Inflammatory macrophage (primary cell): ENCODE measurements at regions not wholly inside any gene's neighbourhood (a gene's known extent, or its start where the extent isn't known, plus 50 kb on each side); places are given as distances from the start of the nearest gene placed in this dataset.
A peak's percentile ranks its signal among the peaks of the same experiment; 100 is the strongest.
"Not testable (repeated sequence)": the region's sequence is repeated elsewhere in the genome, so short reads cannot be mapped to it uniquely, and the experiment has no call there.

Source experiments
- DNase-seq, 2 donors: peaks; one replicate each; pipeline ENCODE4 v3.0.0-alpha.2; 2020 to 2022

DNA sequence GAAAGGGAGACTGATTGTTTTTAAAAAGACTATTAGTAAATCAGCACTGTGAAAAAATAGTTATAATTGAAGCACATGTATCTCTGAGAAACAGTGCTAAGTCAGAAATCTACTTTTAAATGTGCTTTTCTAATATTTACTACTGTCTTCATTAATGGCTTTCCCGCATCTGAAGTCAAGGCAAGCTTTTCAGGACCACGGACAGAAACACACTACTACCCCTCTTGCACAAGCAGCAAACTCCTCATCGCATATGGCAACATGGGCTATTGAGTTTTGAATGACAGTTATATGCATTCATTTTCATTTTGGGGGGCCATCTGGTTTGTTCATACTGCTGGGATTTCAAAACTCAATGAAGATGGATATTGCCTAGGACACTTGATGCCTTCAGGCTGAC is 433.4 kb upstream of the CAMK1G start:
- DNase-seq, result peak in 1 of 2 donors; percentile 1

DNA sequence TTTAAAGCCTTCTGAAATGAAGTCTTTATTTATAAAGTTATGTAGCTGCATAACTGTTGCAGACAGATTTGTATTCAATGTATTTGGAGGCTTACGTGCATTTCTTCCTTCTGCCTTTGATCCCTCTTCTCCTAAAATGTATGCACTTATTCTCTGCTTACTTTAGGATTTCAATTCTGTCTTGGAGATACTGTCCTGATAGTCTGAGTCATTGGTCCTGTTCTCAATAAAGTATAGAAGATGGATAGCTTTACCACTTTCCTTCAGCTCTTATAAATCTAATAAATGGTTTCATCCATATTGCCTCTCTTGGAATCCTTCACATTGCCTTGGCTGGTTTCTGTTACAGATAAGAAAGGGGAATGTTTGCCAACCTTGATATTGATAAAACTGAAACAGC is 430.1 kb upstream of the CAMK1G start:
- DNase-seq, result no peak

DNA sequence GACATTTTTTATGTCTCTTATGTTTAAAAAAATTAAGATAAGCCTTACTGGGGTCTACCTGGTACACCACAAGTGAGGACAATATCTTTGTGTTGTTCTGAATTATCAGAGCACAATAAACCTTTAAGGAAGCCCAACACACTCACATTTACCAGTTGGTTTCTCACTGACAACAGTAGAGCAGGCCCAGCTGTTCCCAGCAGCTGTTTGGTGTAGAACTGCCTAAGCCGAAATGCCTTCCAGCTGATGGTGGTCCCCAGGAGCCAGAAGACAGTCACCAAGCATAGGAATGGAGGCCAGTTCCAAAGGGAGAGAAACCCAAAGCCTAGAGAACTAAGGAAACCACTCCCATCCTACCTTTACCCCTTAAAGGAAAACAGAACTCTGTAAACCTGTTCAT is 428.6 kb upstream of the CAMK1G start:
- DNase-seq, result no peak

DNA sequence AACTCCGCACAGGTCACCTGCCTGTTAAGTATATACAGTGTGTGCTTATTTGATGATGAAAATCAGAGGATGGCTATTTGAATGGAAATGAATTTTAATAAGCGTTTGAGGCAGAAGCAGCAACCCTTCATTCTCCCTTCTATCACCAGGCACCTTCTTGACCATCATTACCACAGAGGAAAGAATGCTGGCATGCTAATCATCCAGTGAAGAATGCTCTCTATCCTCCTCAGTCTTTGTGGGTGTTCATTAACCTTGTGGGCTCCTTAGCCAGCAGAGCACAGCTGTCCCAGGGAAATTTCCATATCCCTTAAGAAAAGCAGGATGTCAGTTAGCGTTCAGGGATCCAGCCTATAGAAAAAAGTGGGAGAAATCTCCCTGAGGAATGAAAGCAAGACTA is 428.0 kb upstream of the CAMK1G start:
- DNase-seq, result no peak

DNA sequence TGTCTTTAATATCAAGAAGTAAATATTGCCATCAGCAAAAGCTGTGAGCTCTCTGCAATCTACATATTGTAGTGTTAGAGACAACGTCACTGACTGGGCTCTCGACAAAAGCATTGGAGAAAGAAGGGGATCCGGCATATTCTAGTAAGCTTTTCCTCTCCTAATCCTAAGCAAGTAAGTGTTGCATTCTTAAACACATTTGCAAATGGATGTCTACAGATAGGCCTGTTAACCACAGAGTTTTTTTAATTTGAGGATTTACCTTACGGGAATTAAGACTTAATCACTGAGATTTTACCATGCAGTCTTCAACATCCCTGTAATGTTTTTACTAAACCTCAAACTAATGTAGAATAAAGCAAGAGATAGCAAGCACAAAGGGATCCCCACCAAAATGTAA is 426.5 kb upstream of the CAMK1G start:
- no peak for DNase-seq

DNA sequence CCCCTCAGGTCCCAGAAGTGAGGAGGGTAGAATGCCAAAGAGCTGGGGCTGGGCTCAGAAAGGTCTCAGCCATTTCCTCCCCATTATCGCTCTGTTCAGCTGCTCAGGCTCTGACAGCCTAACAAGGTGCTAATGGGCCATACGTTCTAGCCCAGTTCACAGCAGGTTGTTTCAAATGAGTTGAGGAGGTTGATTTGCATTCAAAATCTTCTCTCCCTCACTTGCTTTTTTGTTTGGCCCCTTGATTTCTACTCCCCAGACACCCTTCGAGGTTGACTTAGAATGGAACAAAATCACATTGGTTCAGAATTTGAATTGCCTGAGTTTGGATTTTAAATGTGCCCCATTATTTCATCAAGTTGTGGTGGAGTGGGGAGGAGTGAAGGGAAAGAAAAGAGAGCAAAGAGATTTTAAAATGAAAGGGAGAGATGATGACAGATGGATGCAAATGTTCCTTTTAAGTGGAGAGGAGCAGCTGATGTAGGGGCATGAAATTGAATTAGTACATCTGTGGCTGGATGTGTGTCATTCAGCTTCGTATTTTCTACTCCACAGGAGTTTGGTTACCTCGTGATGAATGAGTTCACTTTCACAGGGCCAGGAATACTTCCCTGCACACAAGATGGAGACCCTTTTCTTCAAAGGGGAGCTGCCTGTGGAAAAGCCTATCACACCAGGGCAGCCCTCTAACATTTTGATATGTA is 425.8 kb upstream of the CAMK1G start:
- DNase-seq, result no peak

DNA sequence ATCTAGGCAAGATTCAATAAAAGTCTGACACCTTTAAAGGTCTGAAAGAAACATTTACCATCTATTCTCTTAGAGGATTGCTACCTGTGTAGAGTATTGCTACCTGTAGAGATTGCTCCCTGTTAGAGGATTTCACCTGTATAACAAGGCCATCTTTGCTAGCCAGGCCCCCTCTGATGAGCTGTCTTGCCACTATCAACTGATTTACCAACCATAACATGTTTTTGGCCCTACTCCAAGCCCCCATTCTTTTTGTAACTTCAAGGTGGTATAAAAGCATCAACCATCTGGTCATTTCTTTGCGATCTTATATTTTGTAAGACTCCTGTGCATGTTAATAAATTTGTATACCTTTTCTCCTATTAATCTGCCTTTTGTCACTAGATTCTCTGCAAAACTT is 424.7 kb upstream of the CAMK1G start:
- no peak for DNase-seq

DNA sequence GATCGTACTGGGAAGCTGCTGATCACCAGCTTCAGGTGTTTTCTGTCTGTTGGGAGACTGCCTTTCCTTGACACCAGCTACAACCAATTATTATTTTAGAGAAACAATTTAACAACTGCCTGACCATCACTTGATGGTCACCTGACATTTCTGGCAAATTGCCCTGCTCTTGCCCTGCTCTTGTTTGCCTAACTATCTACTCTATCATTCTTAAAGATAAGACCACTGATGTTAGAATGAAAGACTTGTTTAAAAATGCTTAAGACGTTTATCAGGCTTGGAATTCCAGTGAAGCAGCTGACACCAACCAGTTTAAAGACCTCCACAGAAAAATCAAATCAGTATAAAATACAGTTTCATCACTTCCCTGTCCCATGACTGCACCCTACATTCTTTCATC is 423.3 kb upstream of the CAMK1G start:
- no peak for DNase-seq

DNA sequence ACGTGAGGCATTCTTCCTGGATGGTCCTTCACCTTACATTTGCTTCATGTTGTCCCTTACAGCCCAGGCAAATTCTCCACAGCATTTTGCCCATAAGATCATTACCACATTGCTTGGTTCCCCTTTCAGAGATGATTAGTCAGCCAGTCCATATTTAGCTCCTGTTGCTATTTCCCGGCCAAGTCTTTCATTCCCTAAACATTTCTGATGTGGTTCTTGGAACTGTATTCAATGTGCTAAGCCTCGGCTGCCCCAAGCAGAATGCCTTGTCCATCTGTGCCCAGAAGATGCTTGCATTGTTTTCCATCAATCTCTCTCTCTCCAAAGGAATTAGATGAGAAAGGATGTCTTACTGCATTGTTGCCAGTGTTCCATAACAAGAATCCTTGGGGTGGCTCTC is 420.9 kb upstream of the CAMK1G start:
- DNase-seq, result no peak

DNA sequence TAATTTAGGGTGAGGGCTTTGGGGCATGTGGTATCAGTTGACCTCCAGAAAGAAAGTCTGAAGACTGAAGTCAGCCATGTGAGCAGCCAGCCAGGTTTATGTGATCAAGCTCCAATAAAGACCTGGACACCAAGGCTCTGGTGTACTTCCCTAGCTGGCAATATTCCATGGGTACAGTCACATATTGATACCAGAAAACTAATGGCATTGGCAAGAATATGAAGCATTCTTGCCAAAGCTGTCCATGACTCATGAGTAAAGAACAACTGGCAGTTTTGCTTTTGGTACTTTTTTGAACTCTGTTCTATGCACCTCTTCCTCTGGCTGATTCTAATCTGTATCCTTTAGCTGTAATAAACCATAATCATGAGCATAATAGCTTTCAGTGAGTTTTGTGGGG is 415.3 kb upstream of the CAMK1G start:
- DNase-seq, result no peak

DNA sequence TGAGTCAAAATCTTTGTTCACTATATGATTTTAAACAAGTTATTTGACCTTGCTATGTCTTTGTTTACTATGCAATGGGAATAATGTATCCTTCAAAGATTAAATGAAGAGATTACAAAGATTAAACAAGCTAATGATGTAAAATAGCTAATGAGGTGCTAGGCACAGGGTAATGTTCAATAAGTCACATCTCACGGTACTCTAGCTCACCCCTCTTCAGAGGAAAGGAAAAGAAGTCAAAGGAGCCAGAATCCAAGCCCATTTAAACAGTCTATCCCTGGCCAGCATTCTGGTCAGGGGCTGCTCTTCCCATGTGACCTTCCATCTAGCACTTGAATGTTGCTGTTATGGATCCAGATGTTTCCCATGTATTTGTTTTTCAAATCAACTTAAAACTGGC is 412.4 kb upstream of the CAMK1G start:
- DNase-seq, result no peak

DNA sequence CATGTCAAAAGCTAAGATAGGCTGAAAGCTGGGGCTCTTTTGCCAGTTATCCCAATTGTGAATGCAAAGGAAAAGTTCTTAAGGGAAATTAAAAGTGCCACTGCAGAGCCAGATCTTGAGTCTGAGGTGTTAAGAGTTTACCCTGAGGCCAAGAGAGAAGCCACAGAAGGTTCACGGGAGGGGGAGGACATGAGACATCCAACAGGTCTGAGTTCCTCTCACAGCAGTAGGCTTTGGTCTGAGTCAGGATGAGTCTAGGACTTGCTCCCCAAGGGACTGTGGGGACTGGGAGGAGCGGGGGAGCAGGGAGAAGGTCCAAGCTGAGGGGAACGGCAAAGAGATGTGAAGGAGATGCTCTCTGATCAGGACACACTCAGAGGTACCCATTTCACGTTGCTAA is 411.2 kb upstream of the CAMK1G start:
- DNase-seq, result no peak

DNA sequence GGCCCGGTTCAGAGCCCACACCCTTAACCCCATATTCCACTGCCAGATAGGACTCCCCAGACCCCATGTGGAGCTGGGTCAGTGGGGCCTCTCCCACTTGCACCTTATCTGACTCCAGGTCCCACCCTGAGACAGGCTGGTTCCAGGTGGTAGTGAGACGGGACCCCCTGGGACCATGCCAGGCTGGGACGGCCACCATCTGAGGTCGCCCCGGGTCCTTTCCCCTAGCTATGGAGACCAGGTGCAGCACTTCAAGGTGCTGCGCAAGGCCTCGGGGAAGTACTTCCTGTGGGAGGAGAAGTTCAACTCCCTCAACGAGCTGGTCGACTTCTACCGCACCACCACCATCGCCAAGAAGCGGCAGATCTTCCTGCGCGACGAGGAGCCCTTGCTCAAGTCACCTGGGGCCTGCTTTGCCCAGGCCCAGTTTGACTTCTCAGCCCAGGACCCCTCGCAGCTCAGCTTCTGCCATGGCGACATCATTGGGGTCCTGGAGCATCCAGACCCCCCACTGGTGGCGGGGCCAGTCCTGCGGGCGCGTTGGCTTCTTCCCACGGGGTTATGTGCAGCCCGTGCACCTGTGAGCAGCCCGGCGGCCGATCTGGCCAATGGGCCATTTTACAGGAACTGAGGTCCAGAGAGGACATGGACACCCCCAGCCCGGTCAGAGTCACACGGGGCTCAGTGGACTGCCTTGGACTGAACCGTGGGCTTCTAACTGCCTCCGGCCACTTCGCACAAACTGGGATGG is 410.5 kb upstream of the CAMK1G start:
- not testable (repeated sequence) for DNase-seq

DNA sequence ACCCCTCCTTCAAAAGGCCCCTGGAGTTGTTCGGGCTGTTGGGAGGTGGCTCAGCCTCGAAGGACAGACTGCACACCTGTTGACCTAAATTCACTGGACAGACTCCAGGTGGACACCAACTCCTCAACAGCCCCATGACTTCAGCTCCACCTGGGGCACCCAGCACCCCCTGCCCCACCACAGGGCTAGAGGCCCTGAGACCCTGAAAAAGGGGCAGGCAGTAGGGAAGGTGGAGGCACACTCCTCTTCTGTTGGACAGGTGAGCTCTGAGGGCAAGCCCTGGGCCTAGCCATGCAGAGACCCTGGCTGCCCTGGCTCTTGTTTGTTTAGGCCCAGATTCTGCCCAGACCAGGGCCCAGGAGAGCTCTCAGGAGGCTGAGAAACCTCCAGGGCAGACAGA is 409.7 kb upstream of the CAMK1G start:
- not testable (repeated sequence) for DNase-seq

DNA sequence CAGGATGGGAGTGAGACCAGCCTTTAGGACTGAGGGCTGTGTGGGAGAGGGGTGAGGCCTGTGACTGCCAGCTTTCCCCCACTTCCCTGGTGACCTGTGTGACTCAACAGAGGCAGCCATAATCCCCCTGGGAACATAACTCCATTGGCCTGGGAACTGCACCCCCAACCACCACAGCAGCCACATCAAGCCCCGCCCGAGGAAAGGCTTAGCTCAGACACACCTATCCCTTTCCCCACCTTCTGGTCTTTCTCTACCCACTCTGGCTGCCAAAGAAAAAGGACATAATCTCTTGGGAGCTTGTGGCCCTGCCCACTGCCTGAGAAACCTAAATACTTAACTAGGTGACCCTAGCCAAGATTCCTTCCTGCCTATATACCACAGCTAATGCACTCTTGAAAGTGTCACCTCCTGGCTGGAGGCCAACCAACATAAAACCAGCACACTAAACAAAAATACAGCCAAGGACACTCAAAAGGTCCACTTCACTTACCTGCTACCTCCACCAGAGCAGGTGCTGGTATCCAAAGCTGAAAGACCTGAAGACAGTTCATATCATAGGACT is 406.6 kb upstream of the CAMK1G start:
- DNase-seq, result no peak

DNA sequence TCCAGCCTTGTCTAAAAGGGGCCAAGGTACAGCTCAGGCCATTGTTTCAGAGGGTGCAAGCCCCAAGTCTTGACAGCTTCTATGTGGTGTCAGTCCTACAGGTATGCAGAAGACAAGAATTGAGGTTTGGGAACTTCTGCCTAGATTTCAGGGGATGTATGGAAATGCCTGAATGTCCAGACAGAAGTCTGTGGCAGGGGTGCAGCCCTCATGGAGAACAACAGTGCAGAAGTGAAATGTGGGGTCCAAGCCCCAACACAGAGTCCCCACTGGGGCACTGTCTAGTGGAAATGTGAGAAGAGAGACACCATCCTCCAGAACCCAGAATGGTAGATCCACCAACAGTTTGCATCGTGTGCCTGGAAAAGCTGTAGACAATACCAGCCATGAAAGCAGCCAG is 400.3 kb upstream of the CAMK1G start:
- DNase-seq, result no peak

DNA sequence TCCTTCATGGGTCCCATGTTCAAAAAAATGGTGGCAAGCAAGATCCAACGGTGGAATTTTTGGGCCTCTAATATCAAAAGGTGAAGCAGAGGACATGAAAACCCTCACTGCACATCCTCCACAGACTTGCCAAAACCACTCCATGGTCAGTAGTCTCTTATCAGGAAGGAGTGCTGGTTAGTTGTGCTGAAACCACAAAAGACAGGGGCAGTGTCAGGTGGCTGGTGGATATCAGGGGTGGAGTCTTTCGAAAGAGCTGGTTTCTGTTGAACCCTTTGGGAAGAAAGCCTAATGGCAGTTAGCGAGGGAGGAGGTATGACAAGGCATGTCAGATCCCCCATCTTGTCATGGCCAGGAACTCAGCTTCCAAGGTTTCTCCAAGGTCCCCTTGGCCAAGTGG is 395.9 kb upstream of the CAMK1G start:
- DNase-seq, result no peak

DNA sequence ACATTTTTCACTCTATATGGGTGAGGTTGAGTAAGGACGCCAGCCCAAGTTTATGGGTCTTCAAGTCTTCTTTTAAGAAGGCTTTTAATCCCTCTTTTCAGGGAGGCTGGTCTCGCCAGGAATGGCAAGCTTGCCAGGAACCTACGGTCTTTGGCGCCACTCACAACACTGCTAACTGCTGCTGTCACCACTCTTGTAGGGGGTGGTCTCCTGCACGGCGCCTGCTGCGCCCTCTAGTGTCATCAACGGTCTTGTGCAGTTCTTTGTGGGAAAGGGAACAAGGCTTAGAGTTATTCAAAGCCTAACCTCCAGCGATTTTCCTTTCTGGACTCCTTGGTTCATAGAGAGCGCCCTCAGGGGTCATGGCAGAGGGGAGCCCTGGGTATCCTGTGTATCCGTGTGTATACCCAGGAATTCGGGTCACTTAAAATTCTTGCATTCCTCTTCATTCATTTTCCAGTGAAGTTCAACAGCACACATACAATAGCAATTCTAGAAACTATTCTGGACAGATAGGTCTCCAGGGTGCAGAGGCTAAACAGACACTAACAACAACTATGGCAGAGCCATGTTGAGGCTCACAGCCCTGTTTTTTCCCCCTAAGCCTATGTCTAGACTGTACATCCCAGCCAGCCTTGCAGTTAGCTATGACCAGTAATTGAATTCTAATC is 392.8 kb upstream of the CAMK1G start:
- DNase-seq, result peak in 1 of 2 donors; percentile 11

DNA sequence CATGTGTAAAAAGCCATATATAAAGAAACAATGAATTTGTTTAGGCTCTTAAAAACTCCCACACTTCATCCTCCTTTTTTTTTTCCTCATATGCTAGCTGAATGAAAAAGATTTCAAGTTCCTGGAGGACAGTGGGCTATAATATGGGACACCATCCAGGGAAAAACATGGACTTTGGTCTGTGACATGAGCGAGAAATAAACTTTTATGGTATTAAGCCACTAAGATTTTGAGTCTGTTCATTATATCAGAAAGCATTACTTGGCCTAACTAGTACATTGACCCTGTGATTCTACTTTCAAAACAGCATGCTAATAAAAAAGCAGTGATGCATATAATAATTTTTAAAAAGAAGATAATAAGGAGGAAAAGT is 392.3 kb upstream of the CAMK1G start:
- no peak for DNase-seq

DNA sequence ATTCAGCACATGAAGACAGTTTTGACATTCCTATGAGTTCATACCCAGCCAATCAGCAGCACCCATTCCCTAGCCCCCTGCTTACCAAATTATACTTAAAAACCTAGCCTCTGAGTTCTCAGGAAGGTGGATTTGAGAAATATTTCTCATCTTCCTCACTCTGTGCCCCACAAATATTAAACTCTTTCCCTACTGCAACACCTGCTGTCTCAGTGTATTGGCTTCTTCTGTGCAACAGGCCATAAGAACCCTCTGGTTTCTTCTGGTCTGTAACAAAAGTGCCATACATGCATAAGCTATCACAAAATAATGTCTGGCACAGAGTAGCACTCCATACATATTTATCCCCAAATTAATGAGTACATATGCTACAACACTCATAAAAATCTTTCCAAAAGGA is 387.4 kb upstream of the CAMK1G start:
- no peak for DNase-seq

DNA sequence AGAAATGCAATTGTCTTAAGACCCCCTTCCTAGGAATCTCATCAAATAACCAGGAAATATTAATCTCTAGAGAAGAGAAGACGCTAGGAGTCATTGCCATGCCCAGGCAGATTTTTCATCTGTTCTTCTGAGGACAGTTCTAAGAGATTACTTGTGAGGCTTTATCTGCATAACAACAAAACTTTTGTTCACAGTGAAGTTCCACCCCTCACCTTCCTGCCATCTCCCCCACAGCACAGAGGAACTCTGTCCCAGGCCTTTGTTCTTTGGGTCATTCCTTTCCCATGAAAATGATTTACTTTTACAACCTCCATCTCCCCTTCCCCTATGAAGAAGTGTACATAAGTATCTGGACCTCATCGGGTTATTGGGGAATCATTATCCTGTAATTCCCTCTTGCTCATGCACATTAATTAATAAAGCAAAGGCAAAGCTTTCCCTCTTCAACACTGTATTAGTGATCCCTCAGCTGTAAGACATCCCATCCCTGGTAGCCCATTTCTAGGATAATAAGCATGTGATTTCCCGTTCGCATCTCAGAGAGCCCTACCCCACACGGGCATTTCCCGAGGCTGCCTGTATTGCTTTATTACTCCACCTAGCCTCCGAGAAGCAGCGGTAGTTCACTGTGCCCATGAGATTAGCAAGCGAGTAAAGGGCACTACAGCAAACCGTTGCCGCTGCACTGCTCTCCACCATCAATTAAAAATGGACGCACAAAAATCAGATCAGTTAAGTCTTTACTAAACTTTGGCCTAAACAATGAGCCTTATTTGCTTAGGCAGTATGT is 384.4 kb upstream of the CAMK1G start:
- no peak for DNase-seq

DNA sequence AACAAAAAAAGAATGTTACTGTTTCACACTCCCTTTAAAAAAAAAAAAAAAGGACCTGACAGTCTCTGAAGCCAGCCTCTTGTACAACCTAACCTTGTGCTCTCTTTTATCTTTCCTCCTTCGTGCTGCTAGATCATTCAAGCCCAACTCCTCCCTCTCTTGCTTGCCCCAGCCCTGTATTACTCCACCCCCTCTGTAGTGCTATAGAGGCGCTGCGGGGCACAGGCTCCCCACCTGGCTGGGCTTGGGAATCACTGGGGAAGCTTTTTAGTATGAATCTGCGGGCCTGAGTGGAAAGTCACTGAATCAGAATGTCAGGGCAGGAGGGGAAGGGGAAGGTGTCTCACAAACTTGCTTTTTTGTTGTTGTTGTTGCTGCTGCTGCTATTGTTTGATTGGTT is 383.7 kb upstream of the CAMK1G start:
- DNase-seq, result no peak

DNA sequence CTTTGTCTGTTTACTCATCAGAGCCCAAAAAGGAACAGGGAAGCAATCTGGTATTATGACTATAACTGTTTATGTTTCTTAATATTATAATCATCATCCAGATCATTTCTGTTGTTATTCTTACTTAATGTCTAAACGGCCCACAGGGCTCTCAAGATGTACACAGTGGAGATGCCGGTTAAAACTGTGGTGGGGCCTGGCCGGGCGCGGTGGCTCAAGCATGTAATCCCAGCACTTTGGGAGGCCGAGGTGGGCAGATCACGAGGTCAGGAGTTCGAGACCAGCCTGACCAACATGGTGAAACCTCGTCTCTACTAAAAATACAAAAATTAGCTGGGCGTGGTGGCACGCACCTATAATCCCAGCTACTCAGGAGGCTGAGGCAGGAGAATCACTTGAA is 381.2 kb upstream of the CAMK1G start:
- not testable (repeated sequence) for DNase-seq
